C4-2B (cell line): ENCODE measurements at regions not wholly inside any gene's neighbourhood (a gene's known extent, or its start where the extent isn't known, plus 50 kb on each side); places are given as distances from the start of the nearest gene placed in this dataset.

Experiments used
- H3K27ac ChIP-seq: fragments of 450-650 bp; 2 replicates; pipeline ENCODE4 v1.5.1; 2017
- ZFX ChIP-seq: fragments of 450-650 bp; IDR thresholded peaks from 2 replicates; pipeline ENCODE4 v1.6.1; 2017
- TF ChIP-seq, protein P1 (sequence below): fragments of 450-650 bp; conservative IDR thresholded peaks from 2 replicates; pipeline ENCODE4 v1.5.1; 2017; ENCODE audit warnings: mild to moderate bottlenecking

DNA sequence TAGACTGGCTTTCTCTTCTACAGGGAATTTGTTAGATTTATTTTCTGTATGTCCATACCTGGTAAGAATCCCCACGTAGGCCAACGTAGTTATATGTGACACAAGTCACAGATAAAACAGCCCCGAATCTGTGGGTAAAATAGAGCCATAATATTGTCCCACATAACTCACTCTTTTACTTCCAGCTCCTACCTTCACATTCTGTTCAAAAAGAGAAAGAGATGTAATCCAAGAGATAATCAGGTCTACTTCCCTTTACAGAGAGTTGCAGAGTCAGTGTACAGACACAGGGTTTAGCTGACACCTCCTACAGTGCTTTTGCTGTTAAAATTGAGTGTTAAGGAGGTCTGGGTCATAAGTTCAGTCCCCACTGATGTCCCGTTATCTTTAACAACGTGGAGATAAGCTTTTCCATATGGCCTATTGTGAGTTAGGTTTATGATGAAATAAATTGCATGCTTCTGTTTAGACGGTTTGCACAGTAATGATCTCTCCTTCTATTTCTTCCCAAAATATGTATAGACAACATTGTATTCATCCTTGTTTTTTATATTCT lies 446.5 kb downstream of the ADAMTS20 start:
- TF ChIP-seq, protein P1, sequence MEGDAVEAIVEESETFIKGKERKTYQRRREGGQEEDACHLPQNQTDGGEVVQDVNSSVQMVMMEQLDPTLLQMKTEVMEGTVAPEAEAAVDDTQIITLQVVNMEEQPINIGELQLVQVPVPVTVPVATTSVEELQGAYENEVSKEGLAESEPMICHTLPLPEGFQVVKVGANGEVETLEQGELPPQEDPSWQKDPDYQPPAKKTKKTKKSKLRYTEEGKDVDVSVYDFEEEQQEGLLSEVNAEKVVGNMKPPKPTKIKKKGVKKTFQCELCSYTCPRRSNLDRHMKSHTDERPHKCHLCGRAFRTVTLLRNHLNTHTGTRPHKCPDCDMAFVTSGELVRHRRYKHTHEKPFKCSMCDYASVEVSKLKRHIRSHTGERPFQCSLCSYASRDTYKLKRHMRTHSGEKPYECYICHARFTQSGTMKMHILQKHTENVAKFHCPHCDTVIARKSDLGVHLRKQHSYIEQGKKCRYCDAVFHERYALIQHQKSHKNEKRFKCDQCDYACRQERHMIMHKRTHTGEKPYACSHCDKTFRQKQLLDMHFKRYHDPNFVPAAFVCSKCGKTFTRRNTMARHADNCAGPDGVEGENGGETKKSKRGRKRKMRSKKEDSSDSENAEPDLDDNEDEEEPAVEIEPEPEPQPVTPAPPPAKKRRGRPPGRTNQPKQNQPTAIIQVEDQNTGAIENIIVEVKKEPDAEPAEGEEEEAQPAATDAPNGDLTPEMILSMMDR: no peak
- no peak for TF ChIP-seq ZFX
- H3K27ac ChIP-seq: no peak overlapping the region

- H3K27ac ChIP-seq: no peak overlapping the region
- TF ChIP-seq, protein P1: no peak
- no peak for TF ChIP-seq ZFX
Observed at GRCh38 chr12:43104494-43104893, 447.5 kb downstream of the ADAMTS20 start.

- H3K27ac ChIP-seq: no peak overlapping the region
- TF ChIP-seq, protein P1: no peak
- TF ChIP-seq ZFX: no peak
Observed at GRCh38 chr12:43103866-43104265, 448.1 kb downstream of the ADAMTS20 start.

DNA sequence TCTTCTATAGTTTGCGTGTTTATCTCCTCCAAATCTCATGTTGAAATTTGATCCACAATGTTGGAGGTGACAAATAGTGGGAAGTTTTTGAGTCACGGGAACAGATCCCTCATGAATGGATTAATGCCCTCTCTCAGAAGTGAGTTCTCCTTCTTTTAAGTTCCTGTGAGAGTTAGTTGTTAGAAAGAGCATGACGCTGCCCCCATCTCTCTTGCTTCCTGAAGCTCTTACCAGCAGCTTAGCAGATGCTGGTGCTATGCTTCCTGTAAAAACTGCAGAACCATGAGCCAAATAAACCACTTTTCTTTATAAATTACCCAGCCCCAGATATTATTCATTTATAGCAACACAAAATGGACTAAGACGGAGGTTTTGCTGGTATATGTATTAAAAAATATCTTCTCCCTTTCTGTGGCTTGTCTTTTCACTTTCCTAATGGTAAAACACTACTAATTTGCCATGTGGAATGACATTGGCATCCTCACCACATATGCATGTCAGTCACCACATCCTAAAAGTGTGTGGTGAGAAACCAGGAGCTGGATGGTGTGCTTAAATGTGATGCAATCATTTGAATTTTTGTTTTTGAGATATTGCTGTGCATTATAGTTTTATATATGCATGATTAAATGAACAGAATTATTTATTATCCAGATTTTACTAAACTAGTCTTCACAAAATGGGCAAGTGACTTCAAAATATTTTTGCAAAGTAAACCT lies 449.3 kb downstream of the ADAMTS20 start:
- no peak overlapping the region for H3K27ac ChIP-seq
- no peak for TF ChIP-seq ZFX
- TF ChIP-seq, protein P1: no peak

DNA sequence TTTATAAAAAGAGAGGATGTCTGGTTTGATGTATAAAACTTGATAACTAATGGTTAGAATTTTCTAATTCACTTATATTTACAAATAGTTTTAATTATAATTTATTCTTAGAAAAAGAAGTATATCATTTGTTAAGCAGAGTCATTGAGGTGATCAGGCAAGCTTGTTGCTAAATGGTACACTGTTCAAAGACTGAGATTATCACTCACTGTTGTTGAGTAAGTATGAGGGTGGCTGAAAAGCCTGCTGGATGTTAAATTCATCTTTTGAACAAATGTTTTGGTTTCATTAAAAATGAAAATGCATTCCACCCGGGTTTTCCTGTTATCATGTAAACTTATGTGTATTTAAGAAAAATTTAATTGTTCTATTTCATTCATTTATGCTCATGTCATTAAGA lies 451.8 kb downstream of the ADAMTS20 start:
- TF ChIP-seq, protein P1: no peak
- TF ChIP-seq ZFX: no peak
- no peak overlapping the region for H3K27ac ChIP-seq

- TF ChIP-seq, protein P1: no peak
- TF ChIP-seq ZFX: no peak
- H3K27ac ChIP-seq: no peak overlapping the region
Observed at GRCh38 chr12:43099691-43100163, 452.3 kb downstream of the ADAMTS20 start.

DNA sequence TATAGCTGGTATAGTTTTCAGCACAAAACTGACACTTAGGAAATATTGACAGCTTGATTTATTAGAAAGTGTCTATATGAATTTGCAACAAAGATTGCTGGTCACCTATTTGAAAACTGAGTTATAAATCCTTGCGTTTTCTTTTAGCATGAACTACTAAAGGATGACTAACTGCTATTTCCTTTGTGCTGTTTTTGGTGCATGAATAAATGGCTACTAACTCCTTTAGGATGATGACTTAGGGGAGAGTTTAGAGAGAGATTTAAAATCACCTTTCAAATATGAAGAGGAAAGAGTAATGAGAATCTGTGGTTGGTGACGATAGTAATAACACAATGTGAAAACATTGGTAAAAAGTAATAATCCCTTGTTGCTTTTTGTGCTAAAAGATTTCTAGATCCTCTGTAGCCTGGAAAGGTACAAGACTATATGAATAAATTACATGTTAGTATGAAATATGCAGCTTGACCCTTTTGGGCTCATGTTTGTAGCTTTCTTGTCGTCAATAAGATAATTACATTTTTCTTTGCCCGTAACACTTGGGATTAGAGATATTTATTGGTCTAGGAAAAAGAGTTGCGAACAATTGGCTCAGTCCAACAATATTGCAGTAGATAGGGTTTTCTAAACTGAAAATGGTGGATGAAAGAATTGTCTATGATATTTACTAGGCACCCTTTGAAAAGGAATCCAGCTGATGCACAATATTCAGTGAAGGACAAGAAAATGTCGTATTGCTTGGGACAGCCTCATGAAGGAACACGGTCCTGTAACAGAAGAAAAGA lies 453.0 kb downstream of the ADAMTS20 start:
- no peak overlapping the region for H3K27ac ChIP-seq
- TF ChIP-seq ZFX: no peak
